MM.1S (cell line): ENCODE measurements at regions not wholly inside any gene's neighbourhood (a gene's known extent, or its start where the extent isn't known, plus 50 kb on each side); places are given as distances from the start of the nearest gene placed in this dataset.

Source experiments
- DNase-seq: peaks from one replicate; pipeline ENCODE4 v3.0.0-alpha.2; 2015
- H2AFZ ChIP-seq: fragments of 300-600 bp; sonication (generic); 2 replicates; pipeline ENCODE4 v1.6.0; 2016; ENCODE audit warnings: antibody characterized with exemption, low read length
- H3F3A ChIP-seq: fragments of 300-600 bp; sonication (generic); 2 replicates; pipeline ENCODE4 v1.6.1; 2016; ENCODE audit warnings: mild to moderate bottlenecking, antibody characterized with exemption, low read length, moderate library complexity, mixed read lengths; ENCODE audit not compliant: insufficient read depth
- H3K27ac ChIP-seq: fragments of 300-600 bp; sonication (generic); 2 replicates; pipeline ENCODE4 v1.5.1; 2016; ENCODE audit warnings: mild to moderate bottlenecking, low read length
- H3K27me3 ChIP-seq: fragments of 300-600 bp; sonication (generic); replicated peaks from 2 replicates; pipeline ENCODE4 v1.6.0; 2016; ENCODE audit warnings: low read length; ENCODE audit not compliant: insufficient read depth
- H3K36me3 ChIP-seq: fragments of 300-600 bp; sonication (generic); replicated peaks from 2 replicates; pipeline ENCODE4 v1.6.1; 2016; ENCODE audit warnings: mild to moderate bottlenecking, low read length, mixed read lengths; ENCODE audit not compliant: insufficient read depth
- H3K4me1 ChIP-seq: fragments of 300-600 bp; sonication (generic); 2 replicates; pipeline ENCODE4 v1.6.1; 2016; ENCODE audit warnings: low read length, mixed read lengths
- H3K4me2 ChIP-seq: fragments of 300-600 bp; sonication (generic); 2 replicates; pipeline ENCODE4 v1.6.0; 2016; ENCODE audit warnings: low read depth, low read length
- H3K4me3 ChIP-seq: fragments of 300-600 bp; sonication (generic); 2 replicates; pipeline ENCODE4 v1.5.1; 2016; ENCODE audit warnings: low read length, mixed read lengths
- H3K79me2 ChIP-seq: fragments of 300-600 bp; sonication (generic); 2 replicates; pipeline ENCODE4 v1.6.1; 2016; ENCODE audit warnings: mixed run types, low read length, mixed read lengths
- H3K9ac ChIP-seq: fragments of 300-600 bp; sonication (generic); 2 replicates; pipeline ENCODE4 v1.6.1; 2016; ENCODE audit warnings: low read length, mixed read lengths
- H3K9me2 ChIP-seq: fragments of 300-600 bp; sonication (generic); replicated peaks from 2 replicates; pipeline ENCODE4 v1.6.1; 2016; ENCODE audit warnings: mild to moderate bottlenecking, low read length, mixed read lengths; ENCODE audit not compliant: insufficient read depth
- H3K9me3 ChIP-seq: fragments of 300-600 bp; sonication (generic); replicated peaks from 2 replicates; pipeline ENCODE4 v1.6.1; 2016; ENCODE audit warnings: mild to moderate bottlenecking, low read length, mixed read lengths; ENCODE audit not compliant: insufficient read depth
- H4K20me1 ChIP-seq: fragments of 300-600 bp; sonication (generic); 2 replicates; pipeline ENCODE4 v1.6.1; 2016; ENCODE audit warnings: mild to moderate bottlenecking, low read length, moderate library complexity, mixed read lengths; ENCODE audit not compliant: insufficient read depth
- CTCF ChIP-seq: fragments of 300-600 bp; sonication (generic); IDR thresholded peaks from 2 replicates; pipeline ENCODE4 v1.5.1; 2016; ENCODE audit warnings: antibody characterized with exemption, low read length, mixed read lengths
- EZH2 ChIP-seq: fragments of 300-600 bp; sonication (generic); optimal IDR thresholded peaks from 2 replicates; pipeline ENCODE3; 2017; ENCODE audit warnings: low read depth, mild to moderate bottlenecking, antibody characterized with exemption, low read length, mixed read lengths
- EZH2phosphoT487 ChIP-seq: fragments of 300-600 bp; sonication (generic); IDR thresholded peaks from 2 replicates; pipeline ENCODE4 v1.6.1; 2018; ENCODE audit warnings: antibody characterized with exemption, low read length

- H3K9me3 ChIP-seq, result no peaks in the 10 kb centered on the region
- H3K4me3 ChIP-seq, result no peak overlapping the region
- H3K36me3 ChIP-seq, result no peaks in the 10 kb centered on the region
- H4K20me1 ChIP-seq, result no peaks in the 10 kb centered on the region
- DNase-seq, result no peak
- no peaks in the 10 kb centered on the region for H3K79me2 ChIP-seq
- peaks cover 86% of the 10 kb centered on the region for H3K27me3 ChIP-seq
- H3F3A ChIP-seq, result no peaks in the 10 kb centered on the region
- TF ChIP-seq EZH2, result no peak
- no peak for TF ChIP-seq CTCF
- no peak for TF ChIP-seq EZH2phosphoT487
- no peak overlapping the region for H2AFZ ChIP-seq
- H3K9ac ChIP-seq, result no peak overlapping the region
- H3K27ac ChIP-seq, result no peak overlapping the region
- no peaks in the 10 kb centered on the region for H3K9me2 ChIP-seq
- H3K4me1 ChIP-seq, result no peaks in the 10 kb centered on the region
- no peak overlapping the region for H3K4me2 ChIP-seq
These were observed 671.3 kb downstream of the PTPRU start for GRCh38 chr1:29907596-29907995.

GRCh38 chr1:29906927-29907326 lies 670.6 kb downstream of the PTPRU start:
- no peak overlapping the region for H2AFZ ChIP-seq
- H3K27ac ChIP-seq, result no peak overlapping the region
- peaks cover 87% of the 10 kb centered on the region for H3K27me3 ChIP-seq
- no peaks in the 10 kb centered on the region for H3K9me2 ChIP-seq
- DNase-seq, result no peak
- H4K20me1 ChIP-seq, result no peaks in the 10 kb centered on the region
- no peak overlapping the region for H3K4me3 ChIP-seq
- no peaks in the 10 kb centered on the region for H3F3A ChIP-seq
- H3K9me3 ChIP-seq, result no peaks in the 10 kb centered on the region
- no peak overlapping the region for H3K4me2 ChIP-seq
- no peaks in the 10 kb centered on the region for H3K4me1 ChIP-seq
- no peak for TF ChIP-seq EZH2
- TF ChIP-seq CTCF, result no peak
- TF ChIP-seq EZH2phosphoT487, result no peak
- H3K79me2 ChIP-seq, result no peaks in the 10 kb centered on the region
- no peak overlapping the region for H3K9ac ChIP-seq
- no peaks in the 10 kb centered on the region for H3K36me3 ChIP-seq

- Histone ChIP-seq H3K4me1 (no peaks in the 10 kb centered on the region), H3K9me3 (no peaks in the 10 kb centered on the region), H3K27ac (no peak overlapping the region), H4K20me1 (no peaks in the 10 kb centered on the region), H3K27me3 (peaks cover 82% of the 10 kb centered on the region), H3F3A (no peaks in the 10 kb centered on the region), H3K9me2 (no peaks in the 10 kb centered on the region), H3K79me2 (no peaks in the 10 kb centered on the region), H3K9ac (no peak overlapping the region), H3K36me3 (no peaks in the 10 kb centered on the region), H2AFZ (no peak overlapping the region), H3K4me3 (no peak overlapping the region), H3K4me2 (no peak overlapping the region)
- no peak for DNase-seq
- TF ChIP-seq CTCF (no peak), EZH2 (no peak), EZH2phosphoT487 (no peak)
These were observed 667.3 kb downstream of the PTPRU start for GRCh38 chr1:29903548-29904166.
